Panc1 (cell line): ENCODE measurements at regions not wholly inside any gene's neighbourhood (a gene's known extent, or its start where the extent isn't known, plus 50 kb on each side); places are given as distances from the start of the nearest gene placed in this dataset.

Experiments
- ATAC-seq: fragments of 200-7000 bp; cut with Tn5 transposase; 2 replicates; pipeline ENCODE4 v1.9.1; 2020; ENCODE audit warnings: mild to moderate bottlenecking, moderate library complexity
- BruUV-seq: library from RNA; stranded (reverse); fragments of 400-500 nt; replicated peaks from 2 replicates; lab custom pipeline; 2021; lab: Mats Ljungman, UMichigan
- CTCF ChIA-PET: fragments of 300-600 bp; sonication (Branson Sonifier 250); formaldehyde crosslinking; loops from one replicate; lab custom pipeline; 2022; ENCODE audit warnings: antibody characterized with exemption; lab: Charles Lee
- POLR2A ChIA-PET: fragments of 300-600 bp; sonication (Branson Sonifier 250); formaldehyde crosslinking; loops from one replicate; lab custom pipeline; 2022; ENCODE audit warnings: antibody characterized with exemption; lab: Charles Lee
- DNase-seq: peaks from one replicate; pipeline ENCODE4 v3.0.0-alpha.2; 2010; ENCODE audit warnings: low read depth, low spot score
- H3K27ac ChIP-seq: 2 replicates; pipeline ENCODE4 v1.5.1; 2011; ENCODE audit warnings: mild to moderate bottlenecking, low read length, inconsistent platforms
- H3K27me3 ChIP-seq: fragments of 200-500 bp; sonication (Bioruptor generic); 2 replicates; pipeline ENCODE4 v1.6.0; 2014; ENCODE audit warnings: low read length, inconsistent platforms; ENCODE audit not compliant: control insufficient read depth, insufficient read depth
- H3K36me3 ChIP-seq: fragments of 200-500 bp; sonication (Bioruptor generic); 2 replicates; pipeline ENCODE4 v1.5.1; 2014; ENCODE audit warnings: inconsistent platforms, mild to moderate bottlenecking, low read length, moderate library complexity; ENCODE audit not compliant: control insufficient read depth, insufficient read depth
- H3K4me1 ChIP-seq: 2 replicates; pipeline ENCODE4 v1.5.1; 2011; ENCODE audit warnings: inconsistent platforms, mild to moderate bottlenecking, low read length, moderate library complexity; ENCODE audit not compliant: control insufficient read depth, insufficient read depth
- H3K4me3 ChIP-seq, 2 experiments: 2 replicates each; pipeline ENCODE4 v1.5.1; 2011 to 2012; ENCODE audit warnings: low read depth in 2 of 2, low read length in 2 of 2, mild to moderate bottlenecking in 2 of 2, inconsistent platforms in 1 of 2, moderate library complexity in 1 of 2
- H3K9me3 ChIP-seq: fragments of 200-500 bp; sonication (Bioruptor generic); 2 replicates; pipeline ENCODE4 v1.5.1; 2014; ENCODE audit warnings: low read depth, mild to moderate bottlenecking, inconsistent platforms, low read length, moderate library complexity; ENCODE audit not compliant: control insufficient read depth, insufficient read depth
- CTCF ChIP-seq: fragments of 450-650 bp; IDR thresholded peaks from 2 replicates; pipeline ENCODE4 v1.5.1; 2017; ENCODE audit warnings: mild to moderate bottlenecking
- POLR2AphosphoS5 ChIP-seq: IDR thresholded peaks from 2 replicates; pipeline ENCODE4 v1.6.1; 2012; ENCODE audit warnings: mild to moderate bottlenecking, low read depth, low read length, moderate library complexity
- REST ChIP-seq, 2 experiments: IDR thresholded peaks; 2 replicates each; pipeline ENCODE4 v1.6.1; 2011 to 2012; ENCODE audit warnings: low read depth in 2 of 2, control low read depth in 1 of 2, low read length in 1 of 2, mild to moderate bottlenecking in 1 of 2, moderate library complexity in 1 of 2; ENCODE audit not compliant: insufficient read depth in 1 of 2
- SIN3A ChIP-seq: IDR thresholded peaks from 2 replicates; pipeline ENCODE4 v1.6.1; 2012; ENCODE audit warnings: low read depth, mild to moderate bottlenecking, low read length, moderate library complexity, borderline replicate concordance; ENCODE audit not compliant: insufficient read depth
- TCF7L2 ChIP-seq: IDR thresholded peaks from 2 replicates; pipeline ENCODE4 v1.6.1; 2011; ENCODE audit warnings: mild to moderate bottlenecking, low read depth, low read length, inconsistent platforms
- in situ Hi-C: cut with HindIII; loops from 2 replicates; pipeline ENCODE4 v1.10.0; 2016; ENCODE audit warnings: low sequenced_read_pairs, low pct_unique_long_range_greater_than_20kb
- intact Hi-C: fragments of 100-400 bp; cut with micrococcal nuclease; formaldehyde crosslinking; loops from one replicate; pipeline ENCODE4 v1.10.0; 2022; ENCODE audit not compliant: unreplicated experiment

- no peaks in the 10 kb centered on the region for H3K36me3 ChIP-seq
- ATAC-seq (no peak), DNase-seq (no peak)
- CTCF ChIA-PET, result no interaction called here
- H3K4me3 ChIP-seq, result no peak overlapping the region
- POLR2A ChIA-PET, result no interaction called here
- no peaks in the 10 kb centered on the region for H3K9me3 ChIP-seq
- intact Hi-C loops (no loop called here), in situ Hi-C loops (no loop called here)
- BruUV-seq, result no TSS peak
- TF ChIP-seq SIN3A (no peak), POLR2AphosphoS5 (no peak), REST (IDR thresholded peaks at IDR 0.05; ENCODE audit: insufficient read depth in 1 of 2, low read depth in 2 of 2, low read length in 1 of 2) (no peak), TCF7L2 (no peak), CTCF (no peak)
- no peaks in the 10 kb centered on the region for H3K4me1 ChIP-seq
- no peaks in the 10 kb centered on the region for H3K27me3 ChIP-seq
- H3K27ac ChIP-seq, result no peak overlapping the region
Measured at GRCh38 chrX:64853424-64853823, 122.8 kb downstream of the ZC4H2 start.

- CTCF ChIA-PET, result no interaction called here
- in situ Hi-C loops, result no loop called here
- Histone ChIP-seq H3K9me3 (no peaks in the 10 kb centered on the region), H3K4me3 (no peak overlapping the region), H3K27ac (no peak overlapping the region), H3K27me3 (no peaks in the 10 kb centered on the region), H3K4me1 (no peaks in the 10 kb centered on the region), H3K36me3 (no peaks in the 10 kb centered on the region)
- BruUV-seq, result no TSS peak
- intact Hi-C loops, result no loop called here
- no peak for ATAC-seq
- TF ChIP-seq CTCF, result no peak
- TF ChIP-seq POLR2AphosphoS5, result no peak
- no peak for TF ChIP-seq TCF7L2
- no peak for DNase-seq
- POLR2A ChIA-PET, result no interaction called here
Measured at GRCh38 chrX:64850371-64851082, 125.7 kb downstream of the ZC4H2 start.
